ENCODE measurements at regions not wholly inside any gene's neighbourhood (a gene's known extent, or its start where the extent isn't known, plus 50 kb on each side); places are given as distances from the start of the nearest gene placed in this dataset.
"Not testable (repeated sequence)": the region's sequence is repeated elsewhere in the genome, so short reads cannot be mapped to it uniquely, and the experiment has no call there.

DNA sequence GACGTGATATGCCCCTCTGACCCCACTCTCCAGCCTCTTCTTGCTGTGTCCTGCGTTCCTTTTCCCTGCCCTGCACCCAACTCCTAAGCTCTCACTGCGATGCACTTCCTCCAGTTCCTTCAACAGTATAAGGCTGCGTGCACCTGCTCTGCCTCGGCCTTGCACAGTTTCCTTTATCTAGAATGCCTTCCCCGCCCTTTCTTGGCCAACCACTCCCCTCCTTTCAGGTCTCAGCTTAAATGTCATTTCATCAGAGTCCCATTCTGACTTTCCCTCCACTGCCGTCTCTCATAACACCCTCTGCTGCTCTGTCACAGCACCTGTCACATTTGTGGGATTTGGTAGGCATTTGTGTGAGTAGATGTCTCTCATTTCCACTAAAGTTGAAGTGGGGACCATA is 58.4 kb upstream of the NEIL3 start:
- intact Hi-C loops (cut with DNase I): no loop called here

DNA sequence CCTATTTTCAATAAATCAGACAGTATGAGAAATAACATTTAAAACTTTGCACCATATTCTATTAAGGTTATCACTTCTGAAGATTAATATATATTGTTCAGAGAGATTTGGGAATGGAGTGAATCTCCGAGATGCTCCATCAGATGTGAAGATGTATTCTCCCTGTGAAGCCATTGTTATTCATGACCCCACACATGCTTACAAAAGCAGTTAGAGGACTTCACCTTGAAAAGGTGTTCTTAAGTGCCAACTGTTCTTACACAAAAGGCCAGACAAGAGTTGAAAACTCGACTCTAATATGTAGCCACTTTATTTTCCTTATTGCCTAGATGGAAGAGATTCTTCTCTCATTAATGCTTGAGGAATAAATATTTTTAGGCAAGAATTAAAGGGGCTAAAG is 54.3 kb upstream of the NEIL3 start:
- DNase-seq: no peak
- intact Hi-C loops (cut with DNase I): no loop called here

More for the DNA sequence above, 58.4 kb upstream of the NEIL3 start:
- no peak for DNase-seq

DNA sequence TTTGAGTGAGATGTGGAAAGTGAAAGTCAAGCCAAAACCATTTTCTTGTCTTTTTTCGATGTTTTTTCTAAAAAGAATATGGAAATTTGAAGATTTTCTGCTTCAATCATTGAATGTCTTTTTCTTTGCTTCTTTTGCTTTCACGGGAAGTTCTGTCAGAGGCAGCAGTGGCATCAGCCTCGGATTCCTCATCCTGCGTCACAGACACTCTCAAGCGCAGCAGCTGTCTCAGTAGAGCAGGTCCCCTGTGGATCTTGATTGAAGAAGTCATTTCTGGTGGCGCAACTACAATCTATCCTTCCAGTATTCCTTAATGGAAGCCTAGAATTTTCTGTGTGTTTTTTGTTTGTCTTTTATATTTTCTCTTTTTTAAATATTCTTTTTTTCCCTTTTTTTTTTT is 52.7 kb upstream of the NEIL3 start:
- intact Hi-C loops (cut with DNase I): no loop called here

DNA sequence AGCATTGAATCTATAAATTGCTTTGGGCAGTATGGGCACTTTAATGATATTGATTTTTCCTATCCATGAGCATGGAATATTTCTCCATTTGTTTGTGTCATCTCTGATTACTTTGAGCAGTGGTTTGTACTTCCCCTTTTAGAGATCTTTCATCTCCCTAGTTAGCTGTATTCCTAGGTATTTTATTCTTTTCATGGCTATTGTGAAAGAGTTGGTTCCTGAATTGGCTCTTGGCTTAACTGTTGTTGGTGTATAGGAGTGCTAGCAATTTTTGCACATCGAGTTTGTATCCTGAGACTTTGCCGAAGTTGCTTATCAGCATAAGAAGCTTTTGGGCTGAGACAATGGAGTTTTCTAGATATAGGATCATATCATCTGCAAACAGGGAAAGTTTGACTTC is 50.2 kb upstream of the NEIL3 start:
- DNase-seq; intact Hi-C loops (cut with DNase I): not testable (repeated sequence)

More for the DNA sequence above, 52.7 kb upstream of the NEIL3 start:
- no peak for DNase-seq

Measured in head of caudate nucleus (tissue), 42 donors.